ENCODE measurements at regions not wholly inside any gene's neighbourhood (a gene's known extent, or its start where the extent isn't known, plus 50 kb on each side); places are given as distances from the start of the nearest gene placed in this dataset.
"Not testable (repeated sequence)": the region's sequence is repeated elsewhere in the genome, so short reads cannot be mapped to it uniquely, and the experiment has no call there.

DNA sequence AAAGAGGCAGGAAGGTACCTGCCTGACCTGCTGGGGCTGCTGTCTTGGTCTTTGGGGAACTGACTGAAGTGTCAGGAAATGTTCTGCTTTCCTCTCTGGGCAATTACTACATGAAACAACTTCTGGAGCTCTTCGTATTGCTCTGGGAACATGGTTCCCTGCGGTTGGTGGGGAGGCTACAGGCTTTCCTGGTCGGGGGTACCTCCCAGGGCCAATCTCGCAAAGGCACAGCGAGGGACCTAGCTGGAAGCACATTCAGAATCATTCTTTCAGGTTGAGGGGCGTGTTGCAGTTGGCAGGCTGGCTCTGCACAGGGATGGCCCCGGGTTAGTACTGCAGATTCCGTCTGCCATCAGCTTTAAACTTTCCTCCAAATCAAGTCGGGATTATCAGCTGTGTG is 88.9 kb upstream of the RANBP3L start:
- DNase-seq (ENCODE audit: low read depth, low spot score) = no peak

DNA sequence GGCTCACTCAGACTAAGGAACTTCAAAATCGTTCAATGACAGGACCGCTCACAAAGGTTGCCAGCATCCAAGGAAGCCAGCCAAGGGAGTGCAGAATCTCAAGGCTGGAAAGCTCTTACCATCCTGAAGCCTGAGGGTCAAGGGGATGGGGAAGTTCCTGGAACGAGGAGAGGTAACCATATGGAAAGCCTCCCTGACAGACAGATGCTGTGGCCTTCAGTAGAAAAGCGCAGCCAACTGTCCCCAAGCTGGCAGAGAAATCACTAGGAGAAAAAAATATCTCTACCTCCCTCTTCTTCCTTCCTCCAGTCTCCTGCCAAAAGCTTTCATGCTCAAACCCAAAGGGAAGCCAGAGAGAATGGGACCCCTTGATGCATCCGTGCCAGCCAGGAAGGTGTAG is 90.5 kb upstream of the RANBP3L start:
- DNase-seq (ENCODE audit: low read depth, low spot score) = no peak

DNA sequence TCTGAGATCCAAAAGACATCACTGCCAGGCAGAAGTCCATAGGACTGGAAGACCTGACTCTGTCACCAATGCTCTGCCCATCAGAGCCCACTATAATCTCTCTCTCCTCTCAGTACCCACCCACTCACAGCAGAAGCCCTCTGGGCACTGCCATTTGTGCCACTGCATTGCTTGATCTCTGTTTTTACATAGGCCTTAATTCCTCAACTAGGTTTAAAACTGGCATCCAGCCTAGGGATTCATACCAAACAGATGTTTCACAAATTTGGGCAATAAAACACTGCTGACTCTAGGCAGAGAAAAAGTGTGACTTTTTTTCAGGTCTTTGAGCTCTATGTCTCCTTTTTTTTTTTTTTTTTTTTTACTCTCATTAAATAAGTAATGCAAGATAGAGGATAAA is 91.1 kb upstream of the RANBP3L start:
- DNase-seq (ENCODE audit: low read depth, low spot score) = no peak

DNA sequence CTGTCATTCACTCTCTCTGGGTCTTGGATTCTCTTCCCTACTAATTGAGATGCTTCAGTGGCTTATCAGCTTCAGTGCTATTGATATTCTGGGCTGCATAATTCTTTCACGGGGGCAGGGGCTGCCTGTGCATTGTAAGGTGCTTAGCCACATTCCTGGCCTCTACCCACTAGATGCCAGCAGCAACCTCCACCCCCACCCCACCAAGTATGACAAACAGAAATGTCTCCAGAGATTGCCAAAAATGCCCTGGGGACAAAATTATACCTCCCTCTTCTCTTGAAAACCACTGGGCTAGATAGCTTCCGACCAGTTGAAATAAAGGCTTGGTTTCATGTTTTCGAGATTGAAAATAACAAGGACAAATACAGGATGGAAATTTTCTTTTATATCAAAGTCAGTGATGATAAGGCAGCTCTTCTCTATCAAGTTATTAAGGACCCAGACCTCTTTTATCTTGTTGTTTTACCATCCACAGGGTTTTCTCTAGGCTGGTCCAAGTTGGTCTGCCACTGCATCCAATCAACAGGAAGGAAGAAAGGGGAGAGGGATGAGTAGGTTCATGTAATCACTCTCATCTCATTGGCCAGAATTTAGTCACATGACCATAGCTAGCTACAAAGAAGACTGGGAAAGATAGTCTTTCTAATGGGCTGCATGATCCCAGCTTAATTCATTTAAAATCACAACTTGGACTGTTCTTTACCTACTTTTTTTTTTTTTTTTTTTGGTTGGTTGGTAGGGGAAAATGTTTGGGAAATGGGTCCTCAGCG is 92.1 kb upstream of the RANBP3L start:
- no peak for DNase-seq (ENCODE audit: low read depth, low spot score)

DNA sequence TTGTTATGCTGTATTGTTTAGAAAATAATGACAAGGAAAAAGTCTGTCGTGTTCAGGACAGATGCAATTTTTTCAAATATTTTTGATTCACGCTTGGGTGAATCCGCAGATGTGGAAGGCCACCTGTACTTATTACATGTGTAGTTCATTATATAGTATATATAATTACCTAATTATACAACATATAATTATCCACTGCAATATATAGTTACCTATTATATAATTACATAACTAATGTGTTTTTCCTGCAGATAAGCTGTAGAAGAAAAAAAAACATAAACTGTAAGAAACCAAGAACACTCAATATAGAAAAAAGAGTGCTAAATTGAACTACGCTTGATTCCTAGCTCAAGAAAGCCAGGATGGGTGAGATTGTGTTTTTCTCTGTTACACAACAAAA is 93.6 kb upstream of the RANBP3L start:
- no peak for DNase-seq (ENCODE audit: low read depth, low spot score)

DNA sequence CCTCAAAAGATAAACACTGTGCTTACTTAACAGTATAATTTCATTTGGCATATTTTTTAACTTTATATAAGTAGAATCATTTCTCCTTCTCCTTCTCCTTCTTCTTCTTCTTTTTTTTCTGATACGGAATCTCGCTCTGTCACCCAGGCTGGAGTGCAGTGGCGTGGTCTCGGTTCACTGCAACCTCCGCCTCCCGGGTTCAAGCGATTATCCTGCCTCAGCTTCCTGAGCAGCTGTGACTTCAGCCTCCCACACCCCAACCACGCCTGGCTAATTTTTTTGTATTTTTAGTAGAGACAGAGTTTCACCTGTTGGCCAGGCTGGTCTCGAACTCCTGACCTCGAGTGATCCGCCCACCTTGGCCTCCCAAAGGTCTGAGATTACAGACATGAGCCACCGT is 94.2 kb upstream of the RANBP3L start:
- DNase-seq (ENCODE audit: low read depth, low spot score) = not testable (repeated sequence)

DNA sequence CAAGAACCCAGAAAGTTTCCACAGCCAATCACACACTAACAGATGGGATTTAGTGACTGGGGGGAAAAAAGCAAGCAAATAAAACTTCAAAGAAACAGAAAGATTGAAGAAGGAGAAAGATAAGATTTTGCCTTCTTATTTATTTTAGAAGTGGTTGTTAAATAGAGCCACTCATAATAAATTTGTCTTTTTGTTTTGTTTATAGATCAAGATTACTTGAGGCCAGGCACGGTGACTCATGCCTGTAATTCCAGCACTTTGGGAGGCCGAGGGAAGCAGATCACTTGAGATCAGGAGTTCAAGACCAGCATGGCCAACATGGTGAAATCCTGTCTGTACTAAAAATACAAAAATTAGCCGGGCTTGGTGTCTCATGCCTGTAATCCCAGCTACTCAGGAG is 94.9 kb upstream of the RANBP3L start:
- DNase-seq (ENCODE audit: low read depth, low spot score) = no peak

DNA sequence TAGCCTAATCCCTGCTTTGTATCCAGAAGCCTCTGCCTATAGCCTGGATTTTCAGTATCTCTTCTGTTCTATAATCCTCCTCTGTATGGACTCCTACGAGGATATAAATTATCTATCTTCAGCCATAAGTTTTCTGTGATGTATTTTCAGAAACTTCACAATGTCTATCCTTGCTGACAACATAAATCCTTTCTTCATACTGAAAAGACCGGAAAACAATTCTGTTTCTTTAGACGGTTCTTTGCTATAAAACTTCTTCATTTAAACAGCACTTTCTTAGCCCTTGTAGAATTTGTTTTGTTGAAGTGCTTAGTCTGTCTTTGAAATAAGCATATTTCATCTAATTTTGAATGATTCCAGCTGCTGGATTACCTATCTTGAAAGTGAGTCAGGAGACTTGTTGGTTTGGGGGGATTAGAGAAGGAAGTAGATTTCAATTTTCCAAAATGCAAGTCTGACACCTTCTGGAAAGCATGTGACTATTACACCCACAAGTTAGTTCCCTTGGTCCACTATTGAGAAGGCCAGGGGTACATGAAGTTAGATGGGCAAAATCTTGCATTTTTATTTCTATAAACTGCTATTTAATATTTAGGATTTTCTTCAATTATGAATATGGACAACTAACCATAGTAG is 96.3 kb upstream of the RANBP3L start:
- no peak for DNase-seq (ENCODE audit: low read depth, low spot score)

DNA sequence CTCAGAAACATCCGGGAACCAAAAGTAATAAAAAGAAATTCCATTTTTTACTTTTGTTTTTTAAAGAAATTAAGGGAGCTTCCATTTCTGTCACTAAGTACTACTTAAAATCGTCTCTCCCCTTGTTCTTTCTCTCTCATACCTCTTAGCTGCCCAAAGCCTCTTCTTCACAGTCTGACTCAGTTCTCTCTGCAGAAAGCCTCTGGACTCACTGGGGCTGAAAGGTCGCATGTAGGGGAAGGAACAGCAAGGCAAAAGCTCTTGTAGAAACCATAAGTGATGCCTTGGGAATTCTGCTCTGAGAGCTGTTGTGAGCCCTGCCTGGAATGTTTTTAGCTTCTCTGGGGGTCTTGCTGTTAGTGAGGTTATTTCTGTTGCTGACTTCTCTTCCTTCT is 100.8 kb upstream of the RANBP3L start:
- DNase-seq (ENCODE audit: low read depth, low spot score) = no peak

DNA sequence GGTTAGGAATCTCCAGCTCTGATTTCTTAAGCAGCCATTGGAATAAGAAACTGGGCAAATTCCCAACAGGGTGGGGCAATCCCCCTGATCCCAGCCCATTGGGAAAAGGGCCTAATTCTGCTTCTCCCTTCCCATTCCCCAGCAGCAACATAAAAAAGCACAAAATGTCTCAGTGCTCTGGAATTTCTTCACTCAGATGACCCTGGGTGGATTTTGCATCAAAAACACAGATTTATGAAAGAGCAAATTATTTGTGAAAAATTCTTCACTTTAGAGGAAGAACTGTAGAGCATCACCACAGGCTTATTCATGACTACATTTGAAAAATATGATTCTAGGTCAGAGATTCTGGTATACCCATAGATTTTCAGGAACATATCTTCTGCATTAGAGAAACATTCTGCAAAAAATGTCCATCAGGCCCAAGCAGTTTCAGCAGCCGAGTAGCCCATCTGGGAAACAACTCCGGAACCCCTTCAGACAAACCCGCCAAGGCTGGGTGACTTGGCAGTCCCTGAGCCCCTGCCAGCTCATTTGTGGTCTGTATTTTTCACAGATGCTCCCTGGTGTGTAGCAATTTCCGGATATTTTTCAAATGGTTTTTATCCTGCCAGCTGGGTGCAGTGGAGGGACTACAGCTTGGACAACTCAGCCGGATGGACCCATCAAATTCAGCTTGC is 102.1 kb upstream of the RANBP3L start:
- peak; percentile 33 for DNase-seq (ENCODE audit: low read depth, low spot score)

DNA sequence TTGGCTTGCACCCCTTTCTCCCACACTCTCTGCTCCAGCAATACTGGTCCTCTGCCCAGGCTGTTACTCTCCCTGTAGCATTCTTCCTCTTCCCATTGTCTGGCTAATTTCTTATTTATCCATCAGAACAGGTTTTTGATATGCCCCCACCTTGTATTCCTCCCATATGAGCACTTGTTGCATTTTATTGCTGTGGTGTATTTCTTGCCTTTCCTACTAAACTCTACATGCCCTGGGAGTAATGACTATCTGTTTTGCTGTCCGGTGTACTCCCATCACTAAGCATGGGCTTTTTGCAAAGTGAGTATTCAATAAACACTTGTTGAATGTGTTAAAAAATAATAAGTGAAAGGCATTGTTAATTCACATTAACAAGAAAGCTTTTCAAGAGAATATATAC is 104.3 kb upstream of the RANBP3L start:
- DNase-seq (ENCODE audit: low read depth, low spot score) = no peak

DNA sequence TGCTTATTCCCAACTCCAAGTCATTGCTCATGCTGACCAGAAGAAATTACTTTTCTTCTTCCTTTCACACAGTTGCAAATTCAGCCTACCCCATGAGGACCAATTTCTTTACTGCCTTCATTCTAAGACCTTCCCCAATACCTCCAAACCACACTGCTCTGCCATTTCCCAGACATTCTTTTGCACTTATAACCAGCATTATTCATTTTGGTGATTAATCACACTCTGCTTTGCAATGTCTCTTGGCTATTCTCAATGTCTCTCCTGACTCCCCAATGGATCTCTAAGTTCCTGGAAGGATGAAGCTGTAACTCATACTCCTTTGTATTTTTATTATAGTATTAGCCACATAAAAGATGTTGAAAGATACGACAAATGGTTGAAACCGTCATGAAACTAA is 105.7 kb upstream of the RANBP3L start:
- no peak for DNase-seq (ENCODE audit: low read depth, low spot score)

DNA sequence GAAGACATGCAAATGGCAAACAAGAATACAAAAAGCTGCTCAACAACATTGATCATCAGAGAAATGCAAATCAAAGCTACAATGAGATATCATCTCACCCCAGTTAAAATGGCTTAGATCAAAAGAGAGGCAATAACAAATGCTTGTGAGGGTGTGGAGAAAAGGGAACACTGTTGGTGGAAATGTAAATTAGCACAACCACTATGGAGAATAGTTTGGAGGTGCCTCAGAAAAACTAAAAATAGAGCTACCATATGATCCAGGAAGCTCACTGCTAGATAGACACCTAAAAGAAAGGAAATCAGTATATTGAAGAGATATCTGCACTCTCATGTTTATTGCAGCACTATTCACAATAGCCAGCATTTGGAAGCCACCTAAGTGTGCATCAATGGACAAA is 108.0 kb upstream of the RANBP3L start:
- not testable (repeated sequence) for DNase-seq (ENCODE audit: low read depth, low spot score)

DNA sequence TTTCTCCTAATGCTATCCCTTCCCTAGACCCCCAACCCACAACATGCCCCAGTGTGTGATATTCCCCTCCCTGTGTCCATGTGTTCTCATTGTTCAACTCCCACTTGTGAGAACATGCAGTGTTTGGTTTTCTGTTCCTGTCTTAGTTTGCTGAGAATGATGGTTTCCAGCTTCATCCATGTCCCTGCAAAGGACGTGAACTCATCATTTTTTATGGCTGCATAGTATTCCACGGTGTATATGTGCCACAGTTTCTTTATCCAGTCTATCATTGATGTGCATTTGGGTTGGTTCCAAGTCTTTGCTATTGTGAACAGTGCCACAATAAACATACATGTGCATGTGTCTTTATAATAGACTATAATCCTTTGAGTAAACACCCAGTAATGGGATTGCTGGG is 109.0 kb upstream of the RANBP3L start:
- not testable (repeated sequence) for DNase-seq (ENCODE audit: low read depth, low spot score)

DNA sequence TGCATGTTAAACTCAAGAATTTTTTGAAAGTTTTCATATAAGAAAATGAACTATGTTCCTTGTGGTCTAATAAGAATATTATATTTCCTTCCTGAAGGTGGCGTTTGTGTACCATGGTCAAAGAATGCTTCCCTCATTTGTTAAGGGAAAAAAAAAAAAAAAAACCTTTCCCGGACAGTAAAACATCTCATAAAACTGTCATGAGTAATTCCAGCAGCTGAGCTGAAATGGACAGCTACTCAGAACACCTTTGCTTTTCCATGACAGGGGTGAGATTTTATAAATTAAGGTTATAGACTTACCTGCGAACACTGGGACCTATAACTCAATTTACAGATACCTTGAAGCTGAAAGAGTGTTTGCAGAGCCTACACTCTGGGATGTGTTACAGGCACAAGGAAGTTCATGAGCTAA is 113.2 kb upstream of the RANBP3L start:
- no peak for DNase-seq (ENCODE audit: low read depth, low spot score)

DNA sequence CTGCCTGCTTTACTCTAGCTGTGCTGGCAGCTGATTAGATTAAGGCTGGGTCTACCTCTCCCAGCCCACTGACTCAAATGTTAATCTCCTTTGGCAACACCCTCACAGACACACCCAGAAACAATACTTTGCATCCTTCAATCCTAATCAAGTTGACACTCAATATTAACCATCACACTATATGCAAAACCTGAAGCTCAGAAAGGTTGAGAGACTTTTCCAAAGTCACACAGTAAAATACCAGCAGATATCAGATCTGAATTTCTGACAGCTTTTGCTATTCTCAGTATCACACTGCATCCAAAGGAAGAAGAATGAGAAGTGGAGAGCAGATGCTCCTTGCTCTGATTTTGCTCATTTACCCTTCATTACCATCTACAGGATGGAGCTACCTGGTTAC is 114.9 kb upstream of the RANBP3L start:
- DNase-seq (ENCODE audit: low read depth, low spot score) = no peak

DNA sequence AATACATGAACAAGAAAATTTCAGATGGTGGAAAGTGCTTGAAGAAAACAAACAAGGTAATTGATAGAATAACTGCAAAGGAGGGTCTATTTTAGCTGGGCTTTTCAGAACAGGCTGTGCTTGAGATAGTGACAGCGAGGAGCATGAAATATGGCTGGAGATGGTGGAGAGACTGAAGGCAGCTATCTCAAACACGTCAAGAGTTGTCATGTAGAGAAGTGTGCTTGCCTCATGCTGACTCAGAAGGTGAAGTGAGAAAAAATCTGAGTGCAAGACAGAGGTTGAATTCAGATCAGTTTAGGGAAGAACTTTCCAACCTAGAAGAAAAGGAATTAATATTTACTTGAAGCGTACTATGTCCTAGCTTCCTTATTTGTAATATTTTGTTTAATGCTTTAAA is 115.5 kb upstream of the RANBP3L start:
- no peak for DNase-seq (ENCODE audit: low read depth, low spot score)

DNA sequence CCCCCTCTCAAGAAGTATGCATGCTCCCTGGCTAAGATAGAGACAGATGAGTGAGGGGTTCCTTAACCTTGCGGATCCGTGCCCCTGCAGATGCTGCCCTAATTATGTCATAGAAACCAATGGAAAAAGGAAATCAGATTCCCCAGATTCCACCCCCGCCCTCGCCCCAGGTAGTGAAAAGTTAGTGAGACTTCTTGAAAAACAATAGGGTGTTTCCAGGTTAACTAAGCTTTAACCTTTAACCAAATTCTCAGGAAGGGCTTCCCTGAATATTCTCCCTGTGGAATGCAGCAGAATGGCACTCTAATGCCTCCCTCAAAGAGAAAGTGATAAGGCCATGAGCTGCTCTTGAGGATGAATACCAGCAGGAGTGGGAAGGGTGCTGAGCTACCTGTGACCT is 116.0 kb upstream of the RANBP3L start:
- no peak for DNase-seq (ENCODE audit: low read depth, low spot score)

DNA sequence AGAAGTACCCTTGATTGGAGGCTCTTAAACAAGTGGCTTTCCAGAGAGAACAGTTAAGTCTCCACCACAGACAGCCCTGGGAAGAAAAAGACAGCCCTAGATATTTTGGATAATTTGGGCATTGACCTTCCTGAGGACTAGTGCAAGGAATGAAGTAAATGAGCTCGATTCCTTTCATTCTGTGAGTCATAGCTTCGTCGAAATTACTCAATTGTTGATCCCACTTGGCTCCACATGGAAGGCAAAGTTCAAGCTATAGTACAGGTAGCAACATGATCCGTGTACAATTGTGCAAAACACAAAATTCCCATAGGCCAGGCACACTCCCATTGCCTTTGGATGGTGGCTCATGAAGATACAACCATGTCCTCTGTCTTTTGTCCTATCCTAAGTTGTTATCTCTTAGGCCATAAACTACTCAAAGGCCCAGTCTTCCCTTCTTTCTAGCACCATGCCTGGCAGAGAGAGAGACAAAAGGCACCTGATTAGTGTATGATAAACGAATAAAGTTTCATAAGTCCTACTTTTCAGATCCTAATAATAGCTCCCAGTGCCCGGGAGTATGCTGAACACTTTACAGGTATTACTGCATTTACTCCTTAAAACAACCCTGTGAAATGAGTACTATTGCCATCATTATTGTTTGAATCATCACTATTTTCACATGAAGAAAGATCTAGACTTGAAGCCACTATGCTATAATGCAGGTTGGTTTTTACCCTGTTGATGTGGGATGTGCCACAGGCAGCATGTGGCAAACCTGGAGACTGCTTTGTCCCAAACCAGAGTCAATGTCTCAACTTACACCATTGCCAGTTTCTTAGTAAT is 116.7 kb upstream of the RANBP3L start:
- DNase-seq (ENCODE audit: low read depth, low spot score) = no peak

DNA sequence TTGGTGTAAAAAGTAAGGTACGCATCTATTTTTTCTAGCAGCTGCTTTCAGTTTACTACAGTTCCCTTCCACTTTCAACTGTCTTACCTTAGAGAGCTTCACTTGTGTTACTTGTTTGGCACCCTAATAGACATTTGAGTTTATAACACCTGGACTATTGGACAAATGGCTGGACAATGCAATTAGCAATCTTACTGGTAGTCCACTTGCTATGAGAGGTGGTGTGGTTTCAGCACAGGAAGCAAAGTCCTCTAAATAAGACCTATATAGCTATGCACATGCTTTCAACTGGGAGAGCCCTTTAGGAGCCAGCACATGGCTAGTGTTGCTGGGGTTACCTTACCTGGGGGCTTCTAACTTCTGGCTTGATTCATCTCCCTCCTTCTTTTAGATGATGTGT is 119.6 kb upstream of the RANBP3L start:
- no peak for DNase-seq (ENCODE audit: low read depth, low spot score)

DNA sequence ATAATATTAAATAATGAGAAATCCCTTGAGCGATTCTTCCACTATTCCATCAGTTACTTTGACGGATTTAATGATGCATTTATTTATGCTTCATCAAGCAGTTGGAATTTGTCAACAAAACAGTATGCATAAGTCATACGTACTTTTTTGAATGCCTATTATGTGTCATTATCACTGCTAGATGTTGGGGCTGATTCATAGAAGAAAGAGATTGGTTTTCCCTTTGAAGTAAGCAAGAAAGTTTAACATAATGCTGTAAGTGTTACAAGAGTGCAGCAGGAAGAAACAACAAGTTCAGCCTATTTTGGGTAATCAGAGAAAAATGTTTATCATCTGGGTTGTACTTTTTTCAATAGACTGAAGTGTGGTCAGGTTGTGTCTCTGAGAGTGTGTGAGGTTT is 121.2 kb upstream of the RANBP3L start:
- no peak for DNase-seq (ENCODE audit: low read depth, low spot score)
